HS-5 (cell line): ENCODE measurements at regions not wholly inside any gene's neighbourhood (a gene's known extent, or its start where the extent isn't known, plus 50 kb on each side); places are given as distances from the start of the nearest gene placed in this dataset.
A peak's percentile ranks its signal among the peaks of the same experiment; 100 is the strongest.

Experiments used
- DNase-seq: peaks from one replicate; pipeline ENCODE4 v3.0.0-alpha.2; 2012; ENCODE audit warnings: low read depth

DNA sequence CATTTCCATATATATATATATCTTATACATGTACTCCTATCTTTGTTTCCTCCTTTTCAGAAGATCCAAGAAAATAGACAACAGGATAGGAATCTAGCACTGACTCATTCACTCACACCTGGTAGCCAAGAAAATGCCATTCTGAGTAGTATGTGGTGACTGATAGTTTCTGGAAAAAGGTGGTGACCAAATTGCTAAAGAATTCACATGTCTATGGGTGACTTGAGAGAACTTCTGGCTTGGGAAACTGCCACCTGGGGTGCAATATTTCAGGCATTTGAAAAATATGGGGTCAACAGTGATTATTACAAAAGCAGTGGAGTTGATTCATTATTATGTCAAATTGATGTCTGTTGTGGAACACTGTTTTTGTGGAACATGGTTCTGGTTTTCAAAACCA is 605.1 kb downstream of the PCDH18 start:
- peak; percentile 56 for DNase-seq

DNA sequence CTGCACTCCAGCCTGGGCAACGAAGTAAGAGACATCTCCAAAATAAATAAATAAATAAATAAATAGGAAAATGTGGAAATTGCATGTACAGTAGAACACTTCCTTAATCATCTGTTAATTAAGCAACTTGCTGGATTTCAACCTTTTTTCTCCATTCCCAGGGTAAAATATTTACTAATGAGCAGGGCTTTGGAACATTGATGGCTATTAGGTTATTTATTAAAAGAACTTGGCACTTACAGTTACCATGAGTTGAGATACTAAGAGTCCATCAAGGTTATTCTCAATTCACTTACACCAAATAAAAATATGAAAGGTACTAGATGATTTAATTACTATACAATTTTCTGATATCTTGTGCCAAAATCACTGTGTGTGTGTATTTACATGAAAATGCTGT is 607.1 kb downstream of the PCDH18 start:
- DNase-seq, result no peak

DNA sequence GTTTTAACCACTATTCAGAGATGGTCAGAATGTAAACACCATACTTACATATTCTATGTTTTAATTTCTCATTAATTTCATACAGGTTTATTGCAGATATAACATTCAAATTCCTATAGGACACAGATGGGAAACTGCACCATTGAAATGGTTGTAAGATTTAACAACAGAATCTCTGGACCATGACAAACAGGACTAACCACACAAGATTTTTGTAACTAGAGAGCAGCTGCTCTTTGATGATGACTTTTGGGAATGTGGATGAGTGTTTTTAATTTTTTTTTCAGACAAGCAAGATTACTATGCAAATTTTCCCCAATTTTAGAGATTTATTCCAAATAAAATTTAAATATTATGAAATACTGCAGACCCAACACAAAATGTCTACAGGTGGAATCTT is 610.2 kb downstream of the PCDH18 start:
- DNase-seq, result no peak

DNA sequence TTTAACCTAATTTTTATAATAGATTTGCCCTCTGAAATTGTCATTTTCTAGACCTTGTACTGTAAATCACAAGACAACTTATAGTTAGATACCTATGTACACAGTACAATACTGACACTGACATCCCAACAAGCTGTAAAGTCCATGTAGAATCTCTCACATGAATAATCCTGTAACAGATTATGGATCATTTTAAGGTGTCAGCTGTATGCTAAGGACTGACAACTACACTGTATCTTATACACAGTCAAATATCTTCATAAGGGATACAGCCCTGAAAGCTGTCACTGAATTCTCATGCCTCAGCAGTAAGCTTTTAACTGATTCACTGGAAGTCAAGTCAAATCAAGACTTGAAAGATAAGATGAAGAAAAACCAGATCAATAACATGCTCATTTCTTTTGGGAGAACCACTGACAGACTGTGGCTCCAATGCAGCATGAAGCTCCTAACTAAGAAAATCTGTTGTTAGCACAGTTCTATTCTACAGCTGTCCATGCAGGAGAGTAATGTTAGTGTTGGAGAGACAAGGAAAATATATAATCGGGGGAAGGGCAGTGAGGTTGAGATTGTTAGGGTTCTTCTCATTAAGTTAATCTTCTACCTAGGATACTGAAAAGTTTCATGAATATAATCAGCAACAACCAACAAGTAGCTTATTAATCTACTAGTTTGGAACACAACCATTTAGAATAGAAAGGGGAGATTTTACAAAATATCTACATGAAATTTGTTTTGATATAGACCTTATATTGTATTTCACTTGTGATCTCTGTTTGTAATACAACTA is 612.0 kb downstream of the PCDH18 start:
- no peak for DNase-seq

DNA sequence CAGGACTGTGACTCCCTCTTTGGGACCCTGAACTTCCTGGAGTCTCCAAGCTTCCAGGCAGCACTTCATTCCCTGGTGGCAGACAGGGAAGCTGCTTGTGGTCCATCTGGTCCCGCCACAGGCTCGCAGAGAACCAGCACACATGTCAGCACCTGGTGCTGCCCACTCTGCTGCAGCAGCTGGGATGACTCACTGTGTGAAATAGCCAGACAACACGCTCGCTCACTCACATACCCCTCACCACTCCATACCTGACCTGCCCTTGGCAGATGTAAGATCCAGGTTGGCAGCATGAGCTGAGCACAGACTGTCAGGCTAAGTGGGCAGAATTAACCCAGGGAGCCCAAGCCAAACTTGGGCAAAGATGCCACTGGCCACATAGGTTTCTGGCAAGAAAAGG is 613.5 kb downstream of the PCDH18 start:
- no peak for DNase-seq

DNA sequence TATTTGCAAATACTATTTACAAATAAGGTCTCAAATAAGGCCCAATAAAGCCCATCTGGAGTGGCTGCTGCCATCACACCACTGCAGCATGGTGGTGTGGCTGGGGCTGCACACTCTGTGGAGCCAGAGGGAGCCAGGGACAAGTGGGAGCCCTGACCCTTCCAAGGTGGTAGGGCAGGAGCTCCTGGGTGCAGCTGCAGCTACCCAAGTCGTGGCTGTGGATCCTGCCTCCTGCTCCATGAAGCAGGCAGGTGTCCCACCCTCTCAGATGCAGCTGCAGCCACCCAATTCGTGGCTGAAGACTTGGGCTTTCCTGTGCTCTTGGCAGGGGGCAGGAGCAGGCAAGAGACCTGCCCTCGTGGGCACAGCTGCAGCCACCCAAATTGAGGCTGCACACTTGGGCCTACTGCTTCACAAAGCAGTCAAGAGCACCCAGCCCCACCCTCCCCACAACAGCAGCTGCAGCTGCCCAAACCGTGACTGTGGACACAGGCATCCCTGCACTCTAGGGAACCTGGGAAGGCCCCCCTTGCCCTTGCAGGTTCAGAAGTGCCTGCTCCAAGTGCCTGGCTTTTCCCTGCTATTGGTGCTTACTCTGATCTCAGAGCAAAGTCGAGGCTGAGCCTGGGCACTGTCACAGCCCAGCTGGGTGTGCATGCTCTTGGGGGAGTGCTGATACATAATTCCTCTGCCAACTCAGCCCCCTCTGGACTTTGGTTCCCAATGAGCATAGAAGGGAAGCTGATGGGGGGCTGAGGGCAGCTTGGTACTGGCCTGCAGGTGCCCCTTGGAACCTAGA is 614.8 kb downstream of the PCDH18 start:
- no peak for DNase-seq

DNA sequence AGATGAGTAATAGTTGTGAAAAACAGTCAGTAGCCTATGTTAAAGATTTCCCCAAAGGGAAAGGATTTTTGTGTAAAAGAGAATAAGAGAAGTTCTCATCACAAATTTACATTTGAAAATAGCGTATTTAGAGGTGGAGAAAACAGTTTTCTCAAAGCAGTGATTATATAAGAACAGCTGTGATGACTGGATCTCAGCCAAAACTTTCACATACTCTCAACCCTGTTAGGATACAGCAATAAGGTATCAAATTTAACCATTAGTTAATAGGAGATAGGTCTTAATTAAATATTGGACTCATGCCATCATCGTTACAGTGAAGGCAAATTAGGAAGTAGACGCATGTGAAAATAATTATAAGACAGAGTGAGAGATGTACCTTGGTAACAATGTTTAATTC is 622.7 kb downstream of the PCDH18 start:
- DNase-seq, result no peak

DNA sequence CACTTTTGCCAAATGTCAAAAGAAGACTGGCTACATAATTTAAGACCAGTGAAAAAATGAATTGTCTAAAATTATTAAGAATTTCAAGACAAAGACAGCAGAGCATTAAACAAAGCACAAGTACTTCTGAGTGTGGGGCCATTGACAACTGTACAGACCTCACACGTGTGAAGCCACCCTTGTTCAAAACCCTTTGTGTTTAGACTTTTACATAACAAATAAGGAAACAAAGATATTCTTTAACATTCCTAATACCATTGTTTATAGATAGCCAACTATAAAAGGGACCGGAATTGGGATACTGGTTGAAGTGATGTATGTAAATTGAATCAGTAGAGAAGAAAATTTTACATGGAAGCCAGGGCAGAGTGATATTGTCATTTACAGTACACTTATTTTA is 624.2 kb downstream of the PCDH18 start:
- no peak for DNase-seq

DNA sequence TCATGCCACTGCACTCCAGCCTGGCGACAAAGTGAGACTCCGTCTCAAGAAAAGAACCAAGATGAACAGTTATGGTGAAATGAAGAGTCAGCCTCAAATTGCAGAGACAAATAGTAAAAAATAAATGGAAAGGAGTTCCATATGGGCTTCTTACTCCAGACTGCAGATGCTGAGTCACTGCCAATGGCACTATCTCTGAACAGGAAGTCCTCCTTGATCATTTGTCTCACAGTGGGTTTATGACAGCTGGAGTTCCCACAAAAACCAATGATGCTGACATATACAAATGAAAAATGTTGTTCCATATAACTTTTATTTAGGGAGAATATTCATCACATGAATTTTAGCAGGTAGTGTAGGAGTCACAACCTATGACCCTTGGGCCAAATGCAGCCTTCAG is 631.6 kb downstream of the PCDH18 start:
- no peak for DNase-seq

DNA sequence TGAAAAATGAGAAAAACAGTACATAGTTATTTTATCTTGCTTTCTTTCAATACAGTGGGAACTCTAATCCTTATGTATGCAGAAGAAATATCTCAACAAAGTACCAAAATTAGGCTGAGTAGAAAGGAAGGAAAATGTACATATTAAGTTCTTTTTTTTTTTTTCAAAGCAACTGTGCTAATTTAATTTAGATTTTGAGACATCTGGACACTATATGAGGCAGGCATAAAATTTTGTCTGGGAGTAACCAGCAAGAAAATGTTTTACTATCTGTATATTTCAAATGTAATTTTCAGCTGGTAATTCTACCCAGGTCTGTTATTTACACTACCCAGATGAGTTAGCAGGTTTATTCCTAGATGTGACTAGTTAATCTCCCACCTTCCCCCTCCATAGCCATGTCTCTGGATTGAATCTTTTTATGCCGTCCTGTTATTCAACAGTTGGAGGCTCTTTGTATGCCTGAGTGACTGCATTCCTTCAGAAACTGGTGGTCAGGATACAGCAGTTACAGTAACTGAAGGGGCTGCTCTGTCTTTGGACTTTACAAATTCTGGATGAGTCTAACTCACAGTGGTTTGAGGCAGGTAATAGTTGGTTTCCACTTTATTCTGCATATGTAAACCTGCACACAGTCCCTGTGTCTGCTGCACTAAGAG is 633.6 kb downstream of the PCDH18 start:
- no peak for DNase-seq

DNA sequence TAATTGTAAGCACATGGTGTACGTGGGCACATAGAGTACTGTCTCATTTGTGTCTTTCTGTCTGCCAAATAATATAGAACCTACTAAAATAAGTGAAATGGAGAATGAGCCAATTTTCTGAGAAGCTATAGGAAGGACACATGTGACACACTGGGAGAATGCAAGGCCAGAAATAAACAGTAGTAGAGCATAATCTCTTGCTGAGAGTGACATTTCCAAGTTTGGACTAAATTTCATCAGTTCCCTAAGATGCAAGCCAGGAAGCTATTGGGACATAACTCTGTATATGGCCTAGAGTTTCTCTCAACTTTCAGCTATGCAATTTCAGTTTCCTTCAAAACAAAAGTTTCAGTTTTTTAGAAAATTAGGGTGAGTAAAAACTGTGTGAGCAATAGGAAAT is 638.7 kb downstream of the PCDH18 start:
- DNase-seq, result no peak

DNA sequence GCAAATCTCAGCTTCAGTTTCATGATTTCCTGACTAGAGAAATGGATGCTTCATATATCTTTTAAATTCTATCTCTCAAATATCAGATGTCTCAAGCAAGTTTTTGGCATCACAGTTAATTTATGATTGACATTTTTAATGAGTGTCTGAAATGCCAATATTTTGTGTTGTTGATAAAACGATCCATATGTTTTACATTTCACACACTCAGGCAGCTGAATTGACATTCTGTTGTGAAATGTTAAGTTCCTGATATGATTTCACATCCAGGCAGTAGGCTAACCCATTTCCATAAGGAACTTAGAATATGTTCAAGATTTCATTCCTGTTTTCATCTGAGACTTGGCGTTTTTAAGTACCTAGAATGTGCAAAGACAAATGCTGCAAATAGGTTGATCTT is 650.6 kb downstream of the PCDH18 start:
- DNase-seq, result no peak

DNA sequence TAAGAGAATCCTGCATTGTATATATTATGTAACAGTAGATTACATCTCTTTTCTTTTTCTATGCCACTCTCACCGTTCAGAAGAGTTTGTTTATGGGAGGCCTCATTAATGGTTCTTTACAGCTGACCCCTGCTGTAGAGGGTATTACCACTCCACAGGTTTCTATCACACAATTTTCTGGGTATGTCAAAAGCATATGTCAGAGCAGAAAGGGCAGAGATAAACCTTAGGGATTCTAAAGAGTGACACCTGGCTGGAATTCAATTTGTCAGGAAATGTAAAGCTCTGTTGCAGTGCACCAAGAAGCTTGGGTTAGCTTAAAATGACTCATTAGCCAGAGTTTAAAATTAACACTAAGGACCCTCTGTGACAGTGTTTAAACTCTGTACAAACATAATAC is 658.7 kb downstream of the PCDH18 start:
- DNase-seq, result no peak

DNA sequence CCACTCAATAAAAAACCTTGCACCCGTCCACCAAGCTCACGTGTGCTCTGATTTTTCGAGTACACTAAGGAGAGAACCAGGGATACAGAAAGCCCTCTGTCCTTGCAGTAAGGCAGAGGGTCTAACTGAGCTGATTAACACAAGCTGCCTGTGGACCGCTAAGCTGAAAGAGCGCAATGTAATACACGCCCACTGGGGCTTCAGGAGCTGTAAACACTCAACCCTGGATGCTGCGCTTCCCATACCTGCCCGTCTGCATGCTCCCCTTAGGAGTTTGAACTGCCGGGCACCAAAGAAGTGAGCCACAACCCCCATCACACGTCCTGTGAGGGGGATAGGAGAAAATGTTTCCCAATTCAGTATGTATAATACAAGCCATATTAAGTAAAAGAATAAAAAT is 664.8 kb downstream of the PCDH18 start:
- no peak for DNase-seq

DNA sequence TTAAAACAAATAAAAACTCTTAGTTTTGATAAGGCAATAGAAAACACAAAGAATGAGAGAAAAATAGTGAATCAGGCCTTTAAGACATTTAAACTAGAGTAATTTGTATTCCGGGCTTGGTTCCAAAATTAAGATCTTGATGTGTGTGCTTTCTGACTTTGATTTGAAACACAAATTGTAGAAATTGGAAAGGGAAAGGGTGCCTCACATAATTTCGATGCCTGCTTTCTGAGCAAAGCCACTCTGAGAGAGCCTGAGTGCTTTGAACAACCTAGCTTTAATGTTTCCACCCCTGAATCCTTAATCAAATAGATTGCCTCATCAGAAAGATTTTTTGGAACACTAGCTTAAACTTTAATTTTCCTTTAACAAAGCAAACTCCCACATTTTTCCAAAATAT is 666.8 kb downstream of the PCDH18 start:
- DNase-seq, result no peak

DNA sequence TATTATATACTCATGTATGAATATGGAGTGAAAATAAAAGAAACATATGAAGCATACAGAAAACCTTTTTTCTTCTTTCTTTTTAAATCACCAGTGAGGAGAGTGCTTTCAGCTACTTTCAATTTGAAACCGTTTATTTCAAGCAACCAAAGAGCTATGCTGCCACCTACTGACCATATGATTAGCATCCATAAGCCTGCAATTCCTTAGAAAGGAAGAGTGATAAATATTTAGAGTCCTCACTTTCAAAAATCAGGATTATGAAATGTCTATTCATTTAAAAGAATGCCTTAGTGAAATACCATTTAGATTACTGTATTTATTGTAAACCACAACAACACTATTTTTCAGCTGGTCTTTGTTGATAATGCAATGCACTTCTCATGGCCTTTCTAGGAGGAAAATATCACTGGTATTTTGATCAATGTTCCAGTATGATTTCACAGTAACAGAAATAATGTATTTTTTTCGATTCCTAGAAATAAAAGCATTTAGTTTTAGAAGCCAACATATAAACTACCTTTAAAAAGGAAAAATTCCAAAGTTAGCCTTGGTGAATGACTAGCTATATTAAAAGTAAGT is 667.6 kb downstream of the PCDH18 start:
- peak; percentile 56 for DNase-seq

DNA sequence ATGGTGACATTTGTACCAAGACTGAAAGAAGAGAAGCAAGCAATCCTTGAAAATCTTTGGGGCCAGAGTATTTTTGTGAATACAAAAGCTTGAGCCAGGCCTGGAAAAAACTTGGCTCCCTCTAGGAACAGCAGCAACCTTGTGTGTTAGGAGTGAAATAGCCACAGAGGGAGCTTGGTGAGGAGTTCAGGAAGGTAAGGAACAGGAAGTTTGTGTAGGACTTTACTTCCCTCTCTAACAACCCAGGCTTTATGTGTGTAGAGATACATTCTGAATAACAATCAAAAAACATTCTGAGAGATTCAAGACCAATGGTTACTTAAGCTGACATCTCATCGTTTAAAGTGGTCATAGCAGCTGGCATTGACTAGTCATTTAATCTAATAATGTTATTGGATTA is 668.5 kb downstream of the PCDH18 start:
- DNase-seq, result no peak

DNA sequence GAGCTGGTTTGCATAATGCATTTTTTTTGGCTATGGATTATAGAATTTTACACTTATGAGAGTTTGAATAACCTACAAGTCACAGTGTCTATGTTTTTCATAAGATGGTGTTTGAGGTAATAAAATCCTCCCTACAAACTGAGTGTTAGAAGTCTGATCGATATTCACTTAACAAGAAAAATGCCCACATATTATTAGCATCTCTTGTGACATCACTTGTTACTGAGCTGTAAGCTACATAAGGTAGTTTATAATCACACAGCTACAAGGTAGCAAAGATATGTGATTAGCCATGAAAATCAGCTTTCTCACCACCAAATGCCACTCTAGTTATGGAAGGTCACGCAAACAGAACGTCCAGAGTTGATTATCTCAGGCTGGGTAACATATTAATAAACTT is 669.6 kb downstream of the PCDH18 start:
- no peak for DNase-seq

DNA sequence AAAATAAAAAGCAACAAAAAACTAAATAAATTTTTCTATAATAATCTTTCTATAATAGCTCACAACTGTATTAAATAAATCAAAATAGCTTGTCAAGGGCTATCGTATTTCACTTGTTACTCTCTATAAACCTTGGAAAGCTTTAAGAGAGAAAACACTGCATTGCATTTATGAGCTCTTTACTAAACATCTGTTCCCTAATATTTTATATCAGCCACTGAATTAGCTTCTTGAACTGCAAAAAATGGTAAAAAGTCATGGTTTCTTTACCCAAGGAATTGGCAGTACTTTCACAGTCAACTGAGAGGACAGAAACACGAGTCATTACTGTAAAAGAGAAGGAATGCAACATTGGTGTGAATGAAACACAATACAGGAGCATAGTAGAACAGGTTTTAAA is 671.2 kb downstream of the PCDH18 start:
- no peak for DNase-seq

DNA sequence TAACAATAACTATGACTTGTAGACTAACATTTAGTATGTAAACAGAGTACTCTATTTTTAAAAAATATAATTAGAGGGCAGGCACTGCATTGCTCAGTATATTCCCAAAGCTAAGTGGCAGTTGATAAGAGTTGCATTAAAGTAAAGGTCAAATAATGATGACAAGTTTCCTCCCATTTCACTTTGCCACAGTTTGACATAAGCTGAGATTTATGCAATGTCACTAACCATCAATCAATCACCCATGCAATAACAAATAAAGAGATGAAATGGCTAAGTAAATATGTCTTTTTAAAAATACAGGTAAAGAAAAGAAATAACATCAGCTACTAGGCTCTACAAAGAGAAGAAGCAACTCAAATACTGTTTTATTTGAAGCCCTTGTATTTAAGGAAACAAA is 673.4 kb downstream of the PCDH18 start:
- no peak for DNase-seq

DNA sequence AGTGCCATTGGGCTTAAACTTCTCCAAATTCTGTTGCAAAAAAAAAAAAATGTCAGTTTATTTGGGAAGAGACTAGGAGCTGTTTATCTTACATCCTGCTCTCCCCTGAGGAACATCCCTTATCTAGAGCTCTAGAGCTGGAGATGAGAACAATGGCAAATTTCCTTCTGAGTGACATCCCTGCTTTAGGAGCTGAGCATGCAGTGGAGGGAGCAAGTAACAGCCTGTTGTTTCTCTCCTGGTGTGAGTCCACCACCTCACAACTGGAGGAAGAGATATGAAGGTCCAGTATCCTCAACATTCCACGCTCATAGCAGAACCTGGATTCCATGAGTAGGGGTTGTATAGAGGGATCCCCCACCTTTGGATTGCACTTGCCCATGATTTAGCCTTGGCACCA is 676.4 kb downstream of the PCDH18 start:
- no peak for DNase-seq

DNA sequence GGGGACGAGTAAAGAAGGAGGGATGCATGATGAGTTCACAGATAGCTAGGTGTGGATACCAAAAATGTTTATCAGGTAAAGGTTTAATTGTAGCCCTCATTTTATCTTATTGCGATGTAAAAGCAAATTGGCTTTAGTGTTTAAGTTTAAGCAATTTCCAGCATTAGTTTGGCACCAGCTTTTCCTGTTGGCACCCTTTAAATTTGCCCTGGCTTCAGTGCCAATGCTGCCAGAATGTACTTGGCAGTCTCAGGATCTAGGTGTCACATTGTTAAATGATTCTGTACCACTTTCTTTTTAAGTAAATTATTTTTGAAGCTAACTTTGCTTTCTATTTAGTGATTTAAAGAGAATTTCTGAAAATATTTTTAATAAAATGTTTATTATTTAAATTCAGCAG is 681.8 kb downstream of the PCDH18 start:
- DNase-seq, result no peak
